Neural cell (in vitro differentiated cells): ENCODE measurements at regions not wholly inside any gene's neighbourhood (a gene's known extent, or its start where the extent isn't known, plus 50 kb on each side); places are given as distances from the start of the nearest gene placed in this dataset.

ENCODE experiments used
- H2AFZ ChIP-seq: fragments of 200-600, 300-800 bp; sonication (generic), shearing (Covaris generic); 2 replicates; pipeline ENCODE4 v1.6.0; 2014; ENCODE audit warnings: low read depth, mild to moderate bottlenecking, antibody characterized with exemption, low read length, moderate library complexity
- H3F3A ChIP-seq: fragments of 200-600 bp; shearing (Covaris generic); 2 replicates; pipeline ENCODE4 v1.6.1; 2016; ENCODE audit warnings: mild to moderate bottlenecking, moderate library complexity, mixed read lengths, antibody characterized with exemption, low read length; ENCODE audit not compliant: insufficient read depth, poor library complexity, severe bottlenecking
- H3K27ac ChIP-seq: fragments of 200-600, 300-800 bp; sonication (generic), shearing (Covaris generic); 2 replicates; pipeline ENCODE4 v1.5.1; 2014; ENCODE audit warnings: mild to moderate bottlenecking, low read length, moderate library complexity
- H3K27me3 ChIP-seq: fragments of 300-800, 200-600 bp; sonication (generic), shearing (Covaris generic); 2 replicates; pipeline ENCODE4 v1.6.0; 2014; ENCODE audit warnings: mild to moderate bottlenecking, low read depth, low read length, moderate library complexity; ENCODE audit not compliant: insufficient read depth
- H3K36me3 ChIP-seq: fragments of 300-800, 200-600 bp; sonication (generic), shearing (Covaris generic); 2 replicates; pipeline ENCODE4 v1.5.1; 2014; ENCODE audit warnings: mild to moderate bottlenecking, antibody characterized with exemption, low read length, moderate library complexity; ENCODE audit not compliant: insufficient read depth
- H3K4me2 ChIP-seq: fragments of 300-800, 200-600 bp; sonication (generic), shearing (Covaris generic); 2 replicates; pipeline ENCODE4 v1.6.0; 2014; ENCODE audit warnings: mild to moderate bottlenecking, low read length
- H3K4me3 ChIP-seq: fragments of 300-800, 200-600 bp; sonication (generic), shearing (Covaris generic); 2 replicates; pipeline ENCODE4 v1.5.1; 2014; ENCODE audit warnings: mild to moderate bottlenecking, low read length, moderate library complexity
- H3K79me2 ChIP-seq: fragments of 200-600 bp; shearing (Covaris generic); replicated peaks from 2 replicates; pipeline ENCODE4 v1.6.0; 2014; ENCODE audit warnings: mild to moderate bottlenecking, low read length, moderate library complexity; ENCODE audit not compliant: insufficient read depth
- H3K9ac ChIP-seq: fragments of 300-800, 200-600 bp; sonication (generic), shearing (Covaris generic); 2 replicates; pipeline ENCODE4 v1.6.1; 2016; ENCODE audit warnings: mild to moderate bottlenecking, low read length, mixed read lengths
- H3K9me2 ChIP-seq: fragments of 200-600 bp; shearing (Covaris generic); 2 replicates; pipeline ENCODE4 v1.6.1; 2016; ENCODE audit warnings: mild to moderate bottlenecking, low read length, mixed read lengths; ENCODE audit not compliant: insufficient read depth
- H3K9me3 ChIP-seq: fragments of 200-600, 300-800 bp; sonication (generic), shearing (Covaris generic); 2 replicates; pipeline ENCODE4 v1.6.1; 2016; ENCODE audit warnings: mild to moderate bottlenecking, mixed run types, low read length, moderate library complexity, mixed read lengths
- H4K20me1 ChIP-seq: fragments of 200-600 bp; shearing (Covaris generic); 2 replicates; pipeline ENCODE4 v1.6.1; 2016; ENCODE audit warnings: mild to moderate bottlenecking, mixed run types; ENCODE audit not compliant: insufficient read depth
- EP300 ChIP-seq: fragments of 450-650 bp; conservative IDR thresholded peaks from 2 replicates; pipeline ENCODE4 v1.6.1; 2014; ENCODE audit warnings: antibody characterized with exemption, mild to moderate bottlenecking, moderate library complexity; ENCODE audit not compliant: poor library complexity, severe bottlenecking
- EZH2 ChIP-seq: fragments of 200-600, 300-800 bp; shearing (Covaris generic), sonication (generic); IDR thresholded peaks from 2 replicates; pipeline ENCODE4 v1.6.1; 2014; ENCODE audit warnings: antibody characterized with exemption, low read length, borderline replicate concordance, mild to moderate bottlenecking; ENCODE audit not compliant: insufficient read depth, poor library complexity, severe bottlenecking
- MXI1 ChIP-seq: fragments of 450-650 bp; conservative IDR thresholded peaks from 2 replicates; pipeline ENCODE4 v1.6.1; 2014; ENCODE audit warnings: antibody characterized with exemption, mild to moderate bottlenecking; ENCODE audit not compliant: poor library complexity, severe bottlenecking
- POLR2AphosphoS5 ChIP-seq: IDR thresholded peaks from 2 replicates; pipeline ENCODE4 v1.6.1; 2012
- RAD21 ChIP-seq: fragments of 450-650 bp; conservative IDR thresholded peaks from 2 replicates; pipeline ENCODE4 v1.6.1; 2014; ENCODE audit warnings: antibody characterized with exemption, mild to moderate bottlenecking, moderate library complexity
- SMC3 ChIP-seq: fragments of 450-650 bp; conservative IDR thresholded peaks from 2 replicates; pipeline ENCODE4 v1.6.1; 2014; ENCODE audit warnings: antibody characterized with exemption, mild to moderate bottlenecking, moderate library complexity; ENCODE audit not compliant: poor library complexity
- TAF1 ChIP-seq: IDR thresholded peaks from 2 replicates; pipeline ENCODE4 v1.6.1; 2012; ENCODE audit warnings: low read depth
- TF ChIP-seq, protein P1 (sequence below): fragments of 450-650 bp; IDR thresholded peaks from 2 replicates; pipeline ENCODE4 v1.5.1; 2014; ENCODE audit warnings: antibody characterized with exemption, mild to moderate bottlenecking, moderate library complexity; ENCODE audit not compliant: poor library complexity, severe bottlenecking
- TF ChIP-seq, protein P2 (sequence below): IDR thresholded peaks from 2 replicates; pipeline ENCODE4 v1.6.1; 2012; ENCODE audit warnings: borderline replicate concordance

DNA sequence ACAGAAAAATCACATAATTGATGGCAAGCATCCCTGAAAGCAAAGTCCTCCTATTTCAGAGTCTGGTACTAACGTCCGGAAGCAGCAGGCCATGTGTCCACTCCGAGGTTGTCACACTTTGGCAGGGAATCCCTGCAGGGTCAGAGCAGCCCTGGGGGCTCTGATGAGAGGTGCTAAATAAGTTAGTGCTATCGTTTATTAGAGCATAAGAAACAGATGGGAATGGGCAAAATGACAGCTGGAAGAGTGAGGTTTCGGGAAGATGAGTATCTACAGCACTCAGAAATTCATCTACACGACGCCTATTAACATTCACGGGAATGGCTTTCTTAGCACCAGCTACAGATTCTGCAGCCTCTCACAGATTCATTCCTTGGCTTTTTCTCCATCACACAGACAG lies 465.4 kb upstream of the PSMD7 start:
- Histone ChIP-seq H3K9me3 (no peaks in the 10 kb centered on the region), H4K20me1 (no peaks in the 10 kb centered on the region), H3K9ac (no peak overlapping the region), H2AFZ (no peak overlapping the region), H3K27me3 (no peaks in the 10 kb centered on the region), H3K79me2 (no peaks in the 10 kb centered on the region), H3K9me2 (no peaks in the 10 kb centered on the region), H3K4me2 (no peak overlapping the region), H3K4me3 (no peak overlapping the region), H3K27ac (no peak overlapping the region), H3F3A (no peaks in the 10 kb centered on the region), H3K36me3 (no peaks in the 10 kb centered on the region)
- no peak for TF ChIP-seq POLR2AphosphoS5
- TF ChIP-seq, protein P1, sequence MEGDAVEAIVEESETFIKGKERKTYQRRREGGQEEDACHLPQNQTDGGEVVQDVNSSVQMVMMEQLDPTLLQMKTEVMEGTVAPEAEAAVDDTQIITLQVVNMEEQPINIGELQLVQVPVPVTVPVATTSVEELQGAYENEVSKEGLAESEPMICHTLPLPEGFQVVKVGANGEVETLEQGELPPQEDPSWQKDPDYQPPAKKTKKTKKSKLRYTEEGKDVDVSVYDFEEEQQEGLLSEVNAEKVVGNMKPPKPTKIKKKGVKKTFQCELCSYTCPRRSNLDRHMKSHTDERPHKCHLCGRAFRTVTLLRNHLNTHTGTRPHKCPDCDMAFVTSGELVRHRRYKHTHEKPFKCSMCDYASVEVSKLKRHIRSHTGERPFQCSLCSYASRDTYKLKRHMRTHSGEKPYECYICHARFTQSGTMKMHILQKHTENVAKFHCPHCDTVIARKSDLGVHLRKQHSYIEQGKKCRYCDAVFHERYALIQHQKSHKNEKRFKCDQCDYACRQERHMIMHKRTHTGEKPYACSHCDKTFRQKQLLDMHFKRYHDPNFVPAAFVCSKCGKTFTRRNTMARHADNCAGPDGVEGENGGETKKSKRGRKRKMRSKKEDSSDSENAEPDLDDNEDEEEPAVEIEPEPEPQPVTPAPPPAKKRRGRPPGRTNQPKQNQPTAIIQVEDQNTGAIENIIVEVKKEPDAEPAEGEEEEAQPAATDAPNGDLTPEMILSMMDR: no peak
- no peak for TF ChIP-seq SMC3
- no peak for TF ChIP-seq MXI1
- TF ChIP-seq RAD21: no peak
- no peak for TF ChIP-seq EZH2
- TF ChIP-seq, protein P2, sequence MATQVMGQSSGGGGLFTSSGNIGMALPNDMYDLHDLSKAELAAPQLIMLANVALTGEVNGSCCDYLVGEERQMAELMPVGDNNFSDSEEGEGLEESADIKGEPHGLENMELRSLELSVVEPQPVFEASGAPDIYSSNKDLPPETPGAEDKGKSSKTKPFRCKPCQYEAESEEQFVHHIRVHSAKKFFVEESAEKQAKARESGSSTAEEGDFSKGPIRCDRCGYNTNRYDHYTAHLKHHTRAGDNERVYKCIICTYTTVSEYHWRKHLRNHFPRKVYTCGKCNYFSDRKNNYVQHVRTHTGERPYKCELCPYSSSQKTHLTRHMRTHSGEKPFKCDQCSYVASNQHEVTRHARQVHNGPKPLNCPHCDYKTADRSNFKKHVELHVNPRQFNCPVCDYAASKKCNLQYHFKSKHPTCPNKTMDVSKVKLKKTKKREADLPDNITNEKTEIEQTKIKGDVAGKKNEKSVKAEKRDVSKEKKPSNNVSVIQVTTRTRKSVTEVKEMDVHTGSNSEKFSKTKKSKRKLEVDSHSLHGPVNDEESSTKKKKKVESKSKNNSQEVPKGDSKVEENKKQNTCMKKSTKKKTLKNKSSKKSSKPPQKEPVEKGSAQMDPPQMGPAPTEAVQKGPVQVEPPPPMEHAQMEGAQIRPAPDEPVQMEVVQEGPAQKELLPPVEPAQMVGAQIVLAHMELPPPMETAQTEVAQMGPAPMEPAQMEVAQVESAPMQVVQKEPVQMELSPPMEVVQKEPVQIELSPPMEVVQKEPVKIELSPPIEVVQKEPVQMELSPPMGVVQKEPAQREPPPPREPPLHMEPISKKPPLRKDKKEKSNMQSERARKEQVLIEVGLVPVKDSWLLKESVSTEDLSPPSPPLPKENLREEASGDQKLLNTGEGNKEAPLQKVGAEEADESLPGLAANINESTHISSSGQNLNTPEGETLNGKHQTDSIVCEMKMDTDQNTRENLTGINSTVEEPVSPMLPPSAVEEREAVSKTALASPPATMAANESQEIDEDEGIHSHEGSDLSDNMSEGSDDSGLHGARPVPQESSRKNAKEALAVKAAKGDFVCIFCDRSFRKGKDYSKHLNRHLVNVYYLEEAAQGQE: no peak
- TF ChIP-seq EP300: no peak
- TF ChIP-seq TAF1: no peak

DNA sequence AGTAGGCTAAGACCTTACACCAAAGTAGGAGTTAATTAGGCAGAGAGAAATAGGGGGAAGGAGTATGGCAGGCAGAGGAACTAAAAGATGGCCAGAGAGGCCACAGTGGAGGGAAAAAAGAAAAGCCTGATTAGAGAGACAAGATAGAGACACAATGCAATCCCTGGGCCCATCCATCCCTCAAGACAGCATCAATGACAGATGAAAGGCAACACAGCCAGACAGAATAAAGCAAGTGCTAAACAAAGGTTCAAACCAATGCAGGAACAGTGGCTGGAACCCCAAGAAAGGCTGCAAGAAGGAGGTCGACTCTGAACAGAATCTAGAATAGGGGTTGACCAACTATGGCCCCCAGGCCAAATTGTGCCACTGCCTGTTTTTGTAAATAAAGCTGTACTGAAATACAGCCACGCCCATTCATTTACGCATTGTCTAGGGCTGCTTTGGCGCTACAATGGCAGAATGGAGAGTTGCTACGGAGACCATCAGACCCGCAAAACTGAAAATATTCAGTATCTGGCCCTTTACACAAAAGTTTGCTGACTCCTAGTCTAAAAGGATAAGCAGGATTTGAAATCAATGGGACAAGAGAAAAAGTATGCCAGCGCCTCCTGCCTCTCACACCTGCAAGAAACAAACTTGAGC lies 473.3 kb upstream of the PSMD7 start:
- Histone ChIP-seq H3K27ac (no peak overlapping the region), H3K9me2 (no peaks in the 10 kb centered on the region), H2AFZ (no peak overlapping the region), H3K27me3 (no peaks in the 10 kb centered on the region), H3F3A (no peaks in the 10 kb centered on the region), H3K9me3 (no peaks in the 10 kb centered on the region), H3K4me3 (no peak overlapping the region), H3K79me2 (no peaks in the 10 kb centered on the region), H3K4me2 (no peak overlapping the region), H3K36me3 (no peaks in the 10 kb centered on the region), H4K20me1 (no peaks in the 10 kb centered on the region), H3K9ac (no peak overlapping the region)
- TF ChIP-seq EZH2 (no peak), POLR2AphosphoS5 (no peak), MXI1 (no peak), SMC3 (no peak), RAD21 (no peak)
- TF ChIP-seq, protein P1: no peak
- TF ChIP-seq, protein P2: no peak
